GM12878 (cell line): ENCODE measurements at regions not wholly inside any gene's neighbourhood (a gene's known extent, or its start where the extent isn't known, plus 50 kb on each side); places are given as distances from the start of the nearest gene placed in this dataset.

ENCODE experiments used
- FOXK2 ChIP-seq: fragments of 450-650 bp; IDR thresholded peaks from 2 replicates; pipeline ENCODE4 v1.6.1; 2017; ENCODE audit warnings: mild to moderate bottlenecking, moderate library complexity
- FOXM1 ChIP-seq: IDR thresholded peaks from 2 replicates; pipeline ENCODE4 v1.6.1; 2012; ENCODE audit warnings: low read depth, mild to moderate bottlenecking, inconsistent platforms, low read length, moderate library complexity
- KAT2A ChIP-seq: conservative IDR thresholded peaks from 2 replicates; pipeline ENCODE4 v1.6.1; 2011; ENCODE audit warnings: low read depth, low read length; ENCODE audit not compliant: control insufficient read depth
- SUZ12 ChIP-seq: fragments of 200-600 bp; sonication (generic); IDR thresholded peaks from one replicate; pipeline ENCODE4 v1.6.1; 2018; ENCODE audit warnings: antibody characterized with exemption, mild to moderate bottlenecking; ENCODE audit not compliant: unreplicated experiment

DNA sequence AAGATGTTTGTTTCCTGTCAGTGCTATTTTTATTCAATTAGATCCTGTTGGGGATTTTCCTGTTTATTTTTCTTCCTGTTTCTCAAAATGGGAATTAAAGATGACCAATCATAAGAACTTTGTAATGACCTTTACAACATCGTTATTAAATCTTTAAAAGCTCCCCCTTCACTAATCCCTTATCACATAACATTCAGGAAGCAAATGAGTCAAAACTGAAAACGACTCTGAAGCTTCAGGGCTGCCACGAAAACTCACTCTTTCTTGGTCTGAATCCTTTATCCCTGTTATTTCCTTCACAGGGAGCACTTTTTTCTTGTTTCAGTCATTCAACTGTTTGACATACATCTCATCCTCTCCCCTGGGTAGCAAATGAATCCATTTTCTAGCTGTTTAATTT is 75.8 kb upstream of the MB21D2 start:
- TF ChIP-seq FOXK2 = no peak
- no peak for TF ChIP-seq FOXM1
- no peak for TF ChIP-seq KAT2A
- no peak for TF ChIP-seq SUZ12
